Neural crest cell (in vitro differentiated cells): ENCODE measurements at regions not wholly inside any gene's neighbourhood (a gene's known extent, or its start where the extent isn't known, plus 50 kb on each side); places are given as distances from the start of the nearest gene placed in this dataset.

Source experiments
- DNase-seq: peaks from one replicate; pipeline ENCODE4 v3.0.0; 2021; ENCODE audit warnings: low read depth, mixed read lengths, low spot score
- H3K27ac Mint-ChIP-seq: one replicate; pipeline ENCODE4 v1.8.0; 2021; ENCODE audit warnings: mild to moderate bottlenecking, mixed read lengths; ENCODE audit not compliant: unreplicated experiment
- H3K27me3 Mint-ChIP-seq: 2 replicates; pipeline ENCODE4 v1.8.0; 2021; ENCODE audit warnings: low read depth, mild to moderate bottlenecking, mixed read lengths
- H3K36me3 Mint-ChIP-seq: 2 replicates; pipeline ENCODE4 v1.8.0; 2021; ENCODE audit warnings: low read depth, mild to moderate bottlenecking, mixed read lengths
- H3K4me1 Mint-ChIP-seq: 2 replicates; pipeline ENCODE4 v1.8.0; 2021; ENCODE audit warnings: mixed read lengths
- H3K4me3 Mint-ChIP-seq: one replicate; pipeline ENCODE4 v1.8.0; 2021; ENCODE audit warnings: mild to moderate bottlenecking, mixed read lengths
- H3K9me3 Mint-ChIP-seq: 2 replicates; pipeline ENCODE4 v1.8.0; 2021; ENCODE audit warnings: mixed read lengths
- TF ChIP-seq, protein P1 (sequence below): fragments of 200-600 bp; sonication (generic); conservative IDR thresholded peaks from 2 replicates; pipeline ENCODE4 v1.5.0; 2021; ENCODE audit warnings: antibody characterized with exemption, mild to moderate bottlenecking

DNA sequence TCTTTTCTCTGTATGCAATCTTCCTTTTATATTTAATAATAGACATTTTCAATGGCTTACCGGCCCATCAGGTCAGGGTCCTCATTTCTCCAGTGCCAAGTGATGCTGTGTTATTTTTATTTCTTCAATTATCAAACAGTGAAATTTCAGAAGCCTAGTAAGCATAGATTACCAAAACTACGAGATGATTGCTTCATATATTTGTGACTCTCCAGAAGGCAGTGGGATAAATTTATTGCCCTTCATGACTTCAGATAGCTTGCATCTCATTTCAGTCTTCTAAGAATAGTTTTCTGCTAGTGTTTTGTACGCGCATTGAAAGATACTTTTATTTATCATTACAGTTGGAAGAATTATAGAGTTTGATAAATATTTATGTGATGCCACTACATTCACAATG is 139.6 kb downstream of the FAT3 start:
- TF ChIP-seq, protein P1, sequence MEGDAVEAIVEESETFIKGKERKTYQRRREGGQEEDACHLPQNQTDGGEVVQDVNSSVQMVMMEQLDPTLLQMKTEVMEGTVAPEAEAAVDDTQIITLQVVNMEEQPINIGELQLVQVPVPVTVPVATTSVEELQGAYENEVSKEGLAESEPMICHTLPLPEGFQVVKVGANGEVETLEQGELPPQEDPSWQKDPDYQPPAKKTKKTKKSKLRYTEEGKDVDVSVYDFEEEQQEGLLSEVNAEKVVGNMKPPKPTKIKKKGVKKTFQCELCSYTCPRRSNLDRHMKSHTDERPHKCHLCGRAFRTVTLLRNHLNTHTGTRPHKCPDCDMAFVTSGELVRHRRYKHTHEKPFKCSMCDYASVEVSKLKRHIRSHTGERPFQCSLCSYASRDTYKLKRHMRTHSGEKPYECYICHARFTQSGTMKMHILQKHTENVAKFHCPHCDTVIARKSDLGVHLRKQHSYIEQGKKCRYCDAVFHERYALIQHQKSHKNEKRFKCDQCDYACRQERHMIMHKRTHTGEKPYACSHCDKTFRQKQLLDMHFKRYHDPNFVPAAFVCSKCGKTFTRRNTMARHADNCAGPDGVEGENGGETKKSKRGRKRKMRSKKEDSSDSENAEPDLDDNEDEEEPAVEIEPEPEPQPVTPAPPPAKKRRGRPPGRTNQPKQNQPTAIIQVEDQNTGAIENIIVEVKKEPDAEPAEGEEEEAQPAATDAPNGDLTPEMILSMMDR, result no peak
- no peak for DNase-seq
- no peaks in the 10 kb centered on the region for H3K27me3 Mint-ChIP-seq
- H3K36me3 Mint-ChIP-seq, result no peaks in the 10 kb centered on the region
- H3K4me3 Mint-ChIP-seq, result no peak overlapping the region
- peaks cover 26% of the 10 kb centered on the region for H3K4me1 Mint-ChIP-seq
- no peaks in the 10 kb centered on the region for H3K9me3 Mint-ChIP-seq
- H3K27ac Mint-ChIP-seq, result no peak overlapping the region

DNA sequence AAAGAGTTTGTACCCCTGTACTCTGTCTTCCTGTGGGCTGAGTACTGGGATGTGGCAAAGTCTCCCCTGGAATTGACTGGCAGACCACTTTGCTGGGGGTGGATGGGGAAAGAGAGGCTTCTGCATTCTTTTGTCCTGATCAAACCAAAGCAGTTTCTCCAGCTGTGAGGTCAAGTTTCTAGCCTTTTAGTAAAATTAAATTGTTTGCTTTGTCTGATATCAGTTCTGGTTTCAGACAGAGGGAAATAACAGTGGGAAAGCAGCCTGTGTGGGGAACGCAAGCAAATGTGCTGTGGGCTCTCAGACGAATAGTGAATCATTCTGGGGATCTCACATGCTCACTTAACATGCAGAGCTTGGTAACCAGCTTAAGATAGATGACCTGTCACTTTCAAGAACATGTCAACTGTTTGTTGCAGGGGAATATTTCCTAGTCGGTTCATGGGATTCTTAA is 151.6 kb downstream of the FAT3 start:
- H3K27ac Mint-ChIP-seq, result no peak overlapping the region
- no peak overlapping the region for H3K4me3 Mint-ChIP-seq
- no peaks in the 10 kb centered on the region for H3K27me3 Mint-ChIP-seq
- no peak for DNase-seq
- no peaks in the 10 kb centered on the region for H3K9me3 Mint-ChIP-seq
- no peaks in the 10 kb centered on the region for H3K36me3 Mint-ChIP-seq
- H3K4me1 Mint-ChIP-seq, result peaks cover 23% of the 10 kb centered on the region
- TF ChIP-seq, protein P1, result no peak

DNA sequence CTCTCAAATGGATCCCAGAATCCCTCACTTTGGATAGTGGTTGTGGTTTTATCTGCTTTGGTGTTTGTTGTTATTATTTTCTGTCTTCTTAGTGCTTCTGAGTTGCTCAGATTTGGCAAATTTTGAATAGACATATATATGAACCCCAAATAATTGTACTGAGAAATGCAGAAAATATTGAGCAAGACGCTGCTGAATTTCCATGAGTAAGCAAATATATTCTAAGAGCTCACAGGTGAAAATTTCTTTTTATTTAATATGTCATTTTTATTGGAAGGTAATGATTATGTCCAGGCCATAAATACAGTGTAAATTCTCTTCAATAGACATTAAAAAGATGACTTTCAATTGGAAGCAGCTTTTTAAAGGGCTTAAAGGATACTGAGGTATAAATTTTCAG is 152.1 kb downstream of the FAT3 start:
- no peaks in the 10 kb centered on the region for H3K36me3 Mint-ChIP-seq
- TF ChIP-seq, protein P1, result no peak
- H3K9me3 Mint-ChIP-seq, result no peaks in the 10 kb centered on the region
- H3K4me1 Mint-ChIP-seq, result peaks cover 23% of the 10 kb centered on the region
- H3K27ac Mint-ChIP-seq, result no peak overlapping the region
- DNase-seq, result no peak
- H3K27me3 Mint-ChIP-seq, result no peaks in the 10 kb centered on the region
- no peak overlapping the region for H3K4me3 Mint-ChIP-seq

DNA sequence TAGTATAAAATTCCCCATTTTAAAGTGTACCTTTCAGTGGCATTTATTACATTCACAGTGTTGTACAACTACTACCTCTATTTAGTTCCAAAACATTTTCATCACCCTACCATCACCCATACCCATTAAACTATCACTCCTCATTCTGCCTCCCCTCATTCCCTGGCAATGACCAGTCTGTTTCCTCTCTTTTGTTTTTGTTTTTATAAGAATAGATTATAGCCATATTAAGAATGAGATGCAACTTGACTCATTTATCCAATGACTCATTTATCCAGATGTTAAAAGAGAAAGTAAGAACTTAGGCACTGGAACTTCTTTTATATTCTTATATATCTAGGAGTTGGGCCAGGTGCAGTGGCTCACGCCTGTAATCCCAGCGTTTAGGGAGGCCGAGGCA is 156.3 kb downstream of the FAT3 start:
- no peaks in the 10 kb centered on the region for H3K36me3 Mint-ChIP-seq
- H3K9me3 Mint-ChIP-seq, result no peaks in the 10 kb centered on the region
- TF ChIP-seq, protein P1, result no peak
- H3K27ac Mint-ChIP-seq, result no peak overlapping the region
- no peaks in the 10 kb centered on the region for H3K27me3 Mint-ChIP-seq
- no peak for DNase-seq
- H3K4me3 Mint-ChIP-seq, result no peak overlapping the region
- peaks cover 40% of the 10 kb centered on the region for H3K4me1 Mint-ChIP-seq

DNA sequence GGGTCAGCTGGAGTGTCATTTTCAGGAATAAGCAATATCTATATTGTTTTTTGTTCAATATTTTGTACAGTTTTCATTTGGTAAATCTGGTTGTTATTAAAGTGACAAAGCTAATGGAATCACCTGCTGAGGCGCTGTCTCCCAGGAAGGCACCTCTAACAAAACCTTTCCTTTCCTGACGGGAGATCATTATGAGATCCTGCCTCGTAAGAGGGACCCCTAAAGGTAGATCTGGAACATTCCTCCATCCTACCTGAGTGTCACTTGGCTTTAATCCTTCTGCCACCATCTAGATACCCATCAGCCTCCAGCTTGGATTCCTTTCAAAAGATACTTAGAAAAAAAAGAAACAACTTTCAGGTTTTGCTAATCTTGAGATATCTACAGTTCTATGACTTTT is 157.7 kb downstream of the FAT3 start:
- TF ChIP-seq, protein P1, result no peak
- Mint-ChIP-seq H3K4me3 (no peak overlapping the region), H3K27ac (no peak overlapping the region), H3K9me3 (no peaks in the 10 kb centered on the region), H3K36me3 (no peaks in the 10 kb centered on the region), H3K27me3 (no peaks in the 10 kb centered on the region), H3K4me1 (peaks cover 31% of the 10 kb centered on the region)
- no peak for DNase-seq

DNA sequence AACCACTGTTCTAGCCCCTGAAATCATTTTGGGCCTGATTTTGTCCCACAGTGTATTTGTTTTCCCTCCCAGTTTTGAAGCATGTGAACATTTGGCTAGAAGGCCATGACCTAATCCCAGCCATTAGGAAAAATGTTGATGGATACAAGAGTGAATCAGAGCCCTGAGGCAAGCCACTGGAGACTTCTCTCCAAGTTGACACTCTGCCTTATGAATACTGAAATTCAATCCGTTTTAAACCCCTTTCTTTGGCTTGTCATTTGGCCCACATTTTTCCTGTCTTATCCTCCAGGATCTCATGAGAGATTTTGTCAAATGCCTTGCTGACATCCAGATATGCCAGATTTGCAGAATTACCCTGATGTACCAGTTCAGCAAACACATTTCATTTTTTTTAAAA is 158.8 kb downstream of the FAT3 start:
- peaks cover 31% of the 10 kb centered on the region for H3K4me1 Mint-ChIP-seq
- H3K9me3 Mint-ChIP-seq, result no peaks in the 10 kb centered on the region
- no peaks in the 10 kb centered on the region for H3K27me3 Mint-ChIP-seq
- DNase-seq, result no peak
- TF ChIP-seq, protein P1, result no peak
- no peak overlapping the region for H3K27ac Mint-ChIP-seq
- H3K4me3 Mint-ChIP-seq, result no peak overlapping the region
- no peaks in the 10 kb centered on the region for H3K36me3 Mint-ChIP-seq
